HG02623 (cell line): ENCODE measurements at regions not wholly inside any gene's neighbourhood (a gene's known extent, or its start where the extent isn't known, plus 50 kb on each side); places are given as distances from the start of the nearest gene placed in this dataset.
"Not testable (repeated sequence)": the region's sequence is repeated elsewhere in the genome, so short reads cannot be mapped to it uniquely, and the experiment has no call there.

Source experiments
- ATAC-seq: cut with Tn5 transposase; IDR thresholded peaks from one replicate; pipeline ENCODE4 v1.9.1; 2021; ENCODE audit warnings: moderate library complexity; ENCODE audit not compliant: unreplicated experiment

GRCh38 chr10:28733245-28733644 is 55.9 kb downstream of the BAMBI start:
- no peak for ATAC-seq

- ATAC-seq, result no peak
Measured at GRCh38 chr10:28733647-28734046, 56.3 kb downstream of the BAMBI start.

DNA sequence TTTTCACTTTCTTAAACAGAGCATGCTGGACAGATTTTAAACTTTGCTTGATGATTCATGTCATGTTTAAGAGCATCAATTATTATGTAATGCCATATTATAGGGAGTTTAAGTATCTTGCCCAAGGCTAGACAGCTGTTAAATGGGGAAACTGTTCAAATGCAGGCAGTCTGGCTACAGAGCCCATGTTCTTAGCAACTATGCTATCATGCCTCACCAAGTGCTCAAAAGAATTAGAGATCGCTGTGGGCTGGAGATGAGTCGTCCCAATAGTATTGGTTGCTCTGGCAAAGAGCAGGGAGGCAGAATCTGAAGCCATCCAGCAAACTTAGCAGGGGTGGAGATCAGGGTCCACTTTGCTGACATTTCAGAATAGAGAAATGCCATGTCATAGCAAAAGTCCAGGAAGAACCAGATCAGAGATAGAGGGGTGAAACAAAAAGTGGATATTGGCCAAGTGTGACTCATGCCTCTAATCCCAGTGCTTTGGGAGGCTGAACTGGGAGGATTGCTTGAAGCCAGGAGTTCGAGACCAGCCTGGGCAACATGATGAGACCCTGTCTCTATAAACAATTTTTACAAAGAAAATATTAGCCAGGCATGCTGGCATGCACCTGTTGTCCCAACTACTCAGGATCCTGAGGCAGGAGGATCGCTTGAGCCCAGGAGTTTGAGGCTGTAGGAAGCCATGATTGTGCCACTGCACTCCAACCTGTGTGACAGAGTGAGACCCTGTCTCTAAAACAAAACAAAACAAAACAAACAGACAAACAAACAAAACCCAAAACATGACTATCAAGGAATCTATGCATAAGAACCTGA is 57.8 kb downstream of the BAMBI start:
- no peak for ATAC-seq

DNA sequence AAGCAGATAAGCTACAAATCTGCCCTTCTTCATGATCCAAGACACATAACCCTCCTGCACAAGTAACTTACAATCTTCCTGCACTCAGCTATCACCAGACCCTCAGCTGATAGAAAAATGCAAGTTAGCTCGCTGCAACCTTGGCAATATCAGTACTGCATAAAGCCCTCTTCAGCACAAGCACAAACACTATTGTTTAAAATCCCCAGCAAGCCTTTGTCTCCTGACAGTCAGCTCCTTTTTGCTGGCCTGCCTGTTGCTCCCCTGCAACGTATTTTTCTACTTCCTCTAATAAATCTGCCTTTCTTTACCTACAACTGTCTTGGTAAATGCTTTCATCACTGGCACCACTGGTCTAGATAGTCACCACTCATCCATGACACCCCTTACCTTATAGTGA is 59.8 kb downstream of the BAMBI start:
- ATAC-seq, result no peak

DNA sequence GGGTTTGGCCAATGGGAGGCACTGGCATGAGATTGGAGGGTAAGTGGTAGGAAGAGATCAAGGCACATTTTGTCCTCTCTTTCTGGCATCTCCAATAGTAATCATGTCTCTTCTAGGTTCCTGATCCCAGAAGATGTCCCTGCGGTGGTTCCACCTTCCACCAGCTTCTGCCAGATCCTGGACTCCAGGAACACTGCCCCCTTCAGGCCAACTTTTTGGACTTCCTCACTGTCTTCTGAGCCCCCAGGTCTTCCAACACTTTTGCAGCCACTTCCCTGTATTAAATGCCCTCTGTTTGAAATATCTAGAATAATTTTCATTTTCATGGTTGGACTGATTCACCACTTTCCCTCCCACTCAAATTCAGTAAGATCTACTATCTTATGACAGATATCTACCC is 60.9 kb downstream of the BAMBI start:
- no peak for ATAC-seq

- no peak for ATAC-seq
Measured at GRCh38 chr10:28743576-28743975, 66.3 kb downstream of the BAMBI start.

DNA sequence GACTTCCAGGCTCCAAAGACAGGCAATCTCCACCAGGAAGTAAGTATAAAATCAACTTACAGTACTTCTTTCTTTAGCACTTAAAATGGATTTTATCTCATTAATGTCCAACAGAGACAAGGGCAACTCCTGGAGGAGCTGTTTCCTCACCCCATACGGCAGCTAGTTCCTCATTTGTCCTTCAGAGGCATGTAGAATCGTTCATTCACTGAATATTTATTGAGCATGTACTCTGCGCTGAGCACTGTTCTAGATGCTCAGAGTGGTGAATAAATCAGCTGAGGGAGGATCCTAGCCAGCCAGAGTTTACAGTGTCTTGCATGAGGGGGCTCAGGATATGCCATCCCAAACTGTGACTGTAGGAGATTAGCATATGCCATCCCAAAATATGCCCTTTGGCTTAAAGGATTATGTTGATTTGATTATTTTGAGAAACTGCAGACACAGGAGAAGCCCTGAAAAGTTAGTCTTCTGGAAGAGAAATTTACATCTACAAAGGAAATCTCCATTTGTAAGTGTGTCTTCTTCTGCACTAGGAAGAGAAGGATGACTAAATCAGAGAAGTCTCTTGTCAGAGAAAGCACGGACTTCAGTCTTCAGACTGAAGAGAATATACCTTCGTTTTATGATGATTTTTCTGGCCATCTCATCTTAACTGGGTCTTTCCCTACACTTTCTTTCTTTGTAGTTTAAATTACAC is 66.9 kb downstream of the BAMBI start:
- ATAC-seq, result no peak

- ATAC-seq, result no peak
Measured at GRCh38 chr10:28754930-28755718, 77.8 kb downstream of the BAMBI start.

DNA sequence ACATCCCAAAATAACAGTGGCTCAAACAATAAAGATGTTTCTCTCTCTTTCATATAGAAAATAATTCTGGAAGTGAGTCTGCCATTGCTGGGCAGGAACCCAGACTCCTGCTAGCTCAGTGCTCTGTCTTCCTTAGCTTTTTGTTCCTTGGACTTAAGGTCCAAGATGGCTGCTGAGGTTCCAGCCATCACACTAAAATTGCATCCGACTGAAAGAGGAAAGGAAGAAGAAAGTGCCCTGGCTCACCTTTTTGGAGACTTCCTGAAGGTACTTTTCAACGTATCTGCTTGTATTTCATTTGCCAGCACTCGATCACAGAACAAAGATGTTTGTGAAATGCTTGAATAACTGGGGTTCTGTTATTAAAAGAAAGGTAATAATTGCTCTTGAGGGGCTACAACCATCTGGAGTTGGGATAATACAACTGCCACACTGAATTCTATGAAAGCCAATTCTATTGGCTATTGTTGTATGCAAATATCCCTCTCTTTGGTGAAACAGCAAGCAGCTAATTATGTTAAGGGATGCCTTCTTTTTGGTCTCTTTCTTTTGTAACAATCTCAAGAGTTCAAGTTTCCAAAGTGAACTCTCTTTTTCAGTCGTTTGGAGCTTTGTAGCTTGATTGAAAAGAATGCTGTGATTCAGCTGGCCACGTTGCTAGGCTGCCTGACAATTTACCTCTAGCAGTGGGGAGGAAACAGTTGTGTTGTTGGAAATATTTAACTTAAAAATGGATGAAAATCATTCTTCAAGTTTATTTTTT is 83.9 kb downstream of the BAMBI start:
- no peak for ATAC-seq

DNA sequence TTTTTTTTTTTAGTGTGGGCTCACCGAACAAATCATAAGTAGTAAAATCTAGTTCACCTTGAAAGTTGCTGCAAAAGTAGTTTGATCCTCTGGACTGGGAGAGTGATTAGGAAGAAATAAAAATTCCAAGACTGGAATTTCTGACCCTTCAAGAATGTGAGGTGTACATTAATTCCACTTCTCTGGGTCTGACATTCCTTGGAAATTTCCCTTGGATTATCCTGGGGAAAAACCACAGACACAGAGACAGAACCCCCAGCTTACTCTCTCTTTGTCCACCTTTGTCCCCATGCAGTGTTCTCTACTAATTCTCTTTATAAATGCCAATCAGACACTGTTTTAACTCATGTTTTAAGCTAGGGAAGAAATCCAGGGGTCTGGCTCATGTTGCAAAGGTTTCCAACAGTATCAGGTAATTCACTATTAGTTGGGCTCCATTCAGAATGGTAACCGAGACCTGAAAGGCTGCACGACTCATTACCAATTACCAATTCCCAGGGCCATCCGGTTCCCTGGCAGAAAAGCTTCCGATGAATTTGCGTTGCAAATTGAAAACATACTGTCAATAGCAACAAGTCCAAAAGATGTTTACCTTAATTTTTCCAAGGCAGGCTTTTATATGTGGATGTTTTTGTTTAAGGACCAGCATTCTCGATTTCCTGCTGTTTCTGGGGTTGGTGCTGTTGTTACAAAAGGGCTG is 86.3 kb downstream of the BAMBI start:
- no peak for ATAC-seq

- ATAC-seq, result no peak
Measured at GRCh38 chr10:28765641-28766040, 88.3 kb downstream of the BAMBI start.

DNA sequence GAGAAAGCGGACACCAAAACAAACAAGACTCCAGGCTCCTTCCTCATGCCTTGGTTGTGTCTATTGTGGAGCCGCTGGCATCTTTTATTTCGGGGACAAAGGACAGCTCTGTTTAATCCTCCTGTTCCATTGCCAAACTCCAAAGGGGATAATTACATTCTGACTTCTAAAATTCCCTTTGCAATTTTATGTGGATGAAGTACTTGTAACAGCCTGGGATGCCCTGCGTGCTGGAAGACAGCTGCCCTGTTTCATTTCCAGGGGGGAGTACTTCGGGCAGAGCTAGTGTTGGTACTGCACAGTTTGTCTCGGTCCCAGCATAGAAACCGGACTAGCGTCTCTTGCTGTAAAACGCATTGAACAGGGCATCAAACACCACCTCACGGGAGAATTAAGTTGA is 90.9 kb downstream of the BAMBI start:
- no peak for ATAC-seq

- no peak for ATAC-seq
Measured at GRCh38 chr10:28769091-28769604, 91.8 kb downstream of the BAMBI start.

DNA sequence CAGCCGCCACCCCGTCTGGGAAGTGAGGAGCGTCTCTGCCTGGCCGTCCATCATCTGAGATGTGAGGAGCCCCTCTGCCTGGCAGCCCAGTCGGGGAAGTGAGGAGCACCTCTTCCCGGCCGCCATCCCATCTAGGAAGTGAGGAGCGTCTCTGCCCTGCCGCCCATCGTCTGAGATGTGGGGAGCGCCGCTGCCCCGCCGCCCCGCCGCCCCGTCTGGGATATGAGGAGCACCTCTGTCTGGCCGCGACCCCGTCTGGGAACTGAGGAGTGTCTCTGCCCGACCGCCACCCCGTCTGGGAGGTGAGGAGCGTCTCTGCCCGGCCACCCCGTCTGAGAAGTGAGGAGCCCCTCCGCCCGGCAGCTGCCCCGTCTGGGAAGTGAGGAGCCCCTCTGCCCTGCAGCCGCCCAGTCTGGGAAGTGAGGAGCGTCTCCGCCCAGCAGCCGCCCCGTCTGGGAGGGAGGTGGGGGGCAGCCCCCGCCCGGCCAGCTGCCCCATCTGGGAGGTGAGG is 94.3 kb downstream of the BAMBI start:
- not testable (repeated sequence) for ATAC-seq

DNA sequence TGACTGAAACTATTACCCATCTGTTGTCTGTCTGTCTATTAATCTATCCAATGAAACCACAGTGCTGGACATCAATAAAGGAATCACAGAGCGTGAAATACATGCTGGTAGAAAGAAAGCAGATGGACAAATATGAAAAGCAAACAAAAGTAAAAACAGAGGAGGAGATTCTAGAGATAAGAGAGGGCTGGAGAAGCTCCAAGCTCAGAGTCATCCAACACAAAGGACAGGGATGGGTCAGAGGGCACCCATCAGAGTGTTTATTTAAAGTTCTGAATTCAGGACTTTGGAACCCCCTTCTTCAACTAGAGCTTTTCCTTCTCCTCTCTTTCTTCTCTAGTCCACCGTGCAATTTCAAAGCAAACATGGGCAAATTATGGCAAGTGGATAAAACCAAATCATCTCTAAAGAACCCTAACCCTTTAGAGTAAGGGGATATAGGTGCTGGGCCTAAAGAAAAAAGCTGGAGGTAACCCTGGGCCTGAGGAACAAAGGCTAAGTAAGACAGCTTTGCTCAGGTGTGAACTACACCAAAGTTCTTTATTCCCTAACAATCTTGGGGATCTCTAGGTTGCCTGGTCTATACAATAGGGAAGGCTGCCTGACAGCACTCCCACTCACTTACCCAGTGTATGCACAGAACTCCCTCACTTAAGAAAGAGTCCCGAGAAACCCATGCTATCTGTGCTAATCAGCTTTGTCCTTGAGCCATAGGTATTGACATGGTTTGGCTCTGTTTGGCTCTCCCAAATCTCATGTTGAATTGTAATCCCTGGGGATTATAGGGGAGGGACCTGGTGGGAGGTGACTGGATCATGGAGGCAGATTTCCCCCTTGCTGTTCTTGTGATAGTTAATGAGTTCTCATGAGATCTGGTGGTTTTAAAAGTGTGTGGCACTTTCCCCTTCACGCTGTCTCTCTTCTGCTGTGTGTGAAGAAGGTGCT is 97.0 kb downstream of the BAMBI start:
- no peak for ATAC-seq

DNA sequence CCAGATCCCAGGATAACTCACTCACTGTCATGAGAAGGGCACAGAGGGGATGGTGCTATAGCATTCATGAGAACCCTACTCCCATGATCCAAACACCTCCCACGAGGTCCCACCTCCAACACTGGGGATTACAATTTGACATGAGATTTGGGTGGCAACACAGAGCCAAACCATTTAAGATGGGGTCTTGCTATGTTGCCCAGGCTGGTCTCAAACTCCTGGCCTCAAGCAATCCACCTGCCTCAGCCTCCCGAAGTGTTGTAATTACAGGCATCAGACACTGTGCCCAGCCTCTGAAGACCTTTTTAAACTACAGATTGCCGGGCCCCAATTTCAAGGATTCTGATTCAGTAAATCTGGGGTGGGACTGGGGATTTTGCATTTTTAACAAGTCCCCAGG is 98.5 kb downstream of the BAMBI start:
- ATAC-seq, result no peak

DNA sequence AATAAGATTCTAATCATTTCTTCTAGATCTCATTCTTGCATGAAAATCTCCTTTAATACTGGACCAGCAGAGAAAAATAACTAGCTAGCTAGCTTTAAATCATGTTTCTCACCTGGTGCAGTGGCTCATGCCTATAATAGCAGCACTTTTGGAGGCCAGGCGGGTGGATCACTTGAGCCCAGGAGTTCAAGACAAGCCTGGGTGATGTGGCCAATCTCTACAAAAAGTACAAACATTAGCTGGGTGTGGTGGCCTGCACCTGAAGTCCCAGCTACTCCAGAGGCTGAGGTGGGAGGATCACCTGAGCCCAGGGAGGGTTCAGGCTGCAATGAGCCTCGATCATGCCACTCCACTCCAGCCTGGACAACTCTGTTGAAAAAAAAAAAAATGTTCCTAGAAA is 99.2 kb downstream of the BAMBI start:
- no peak for ATAC-seq

DNA sequence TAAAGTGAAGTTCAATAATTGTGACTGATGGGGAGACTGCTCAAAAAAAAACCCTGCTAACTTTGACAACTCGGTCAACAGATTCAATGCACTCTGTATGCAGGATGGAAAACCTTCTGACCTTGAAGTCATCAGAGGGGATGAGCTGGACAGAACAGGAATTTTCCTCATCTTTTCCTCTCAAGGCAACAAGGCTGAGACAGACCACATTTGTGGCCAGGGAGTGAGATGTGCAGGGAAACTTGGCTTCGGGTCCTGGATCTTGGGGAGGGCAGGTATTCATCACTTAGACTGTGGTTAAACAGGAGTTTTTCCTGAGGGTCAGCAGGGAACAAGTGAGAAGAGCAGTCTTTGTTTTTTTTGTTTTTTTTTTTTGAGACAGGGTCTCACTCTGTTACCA is 100.6 kb downstream of the BAMBI start:
- no peak for ATAC-seq

GRCh38 chr10:28778524-28778923 is 101.2 kb downstream of the BAMBI start:
- ATAC-seq, result no peak
